SK-N-SH (cell line): ENCODE measurements at regions not wholly inside any gene's neighbourhood (a gene's known extent, or its start where the extent isn't known, plus 50 kb on each side); places are given as distances from the start of the nearest gene placed in this dataset.

Experiments used
- FOSL2 ChIP-seq: IDR thresholded peaks from 2 replicates; pipeline ENCODE4 v1.4.0; 2012; ENCODE audit warnings: low read depth, mild to moderate bottlenecking, moderate library complexity, borderline replicate concordance
- FOXM1 ChIP-seq: IDR thresholded peaks from 2 replicates; pipeline ENCODE4 v1.4.0; 2012; ENCODE audit warnings: low read depth, mild to moderate bottlenecking
- GABPA ChIP-seq: IDR thresholded peaks from 2 replicates; pipeline ENCODE4 v1.4.0; 2012; ENCODE audit warnings: low read depth, mild to moderate bottlenecking
- MXI1 ChIP-seq: IDR thresholded peaks from 2 replicates; pipeline ENCODE4 v1.6.1; 2012; ENCODE audit warnings: mild to moderate bottlenecking, low read depth, low read length, improper control_type of control experiment
- PBX3 ChIP-seq: IDR thresholded peaks from 2 replicates; pipeline ENCODE4; 2012
- POLR2AphosphoS5 ChIP-seq: IDR thresholded peaks from 2 replicates; pipeline ENCODE4 v1.6.1; 2012; ENCODE audit warnings: low read depth, low read length
- RCOR1 ChIP-seq: fragments of 150-350 bp; IDR thresholded peaks from 2 replicates; pipeline ENCODE4 v1.6.1; 2017; ENCODE audit warnings: antibody characterized with exemption, low read length
- TAF1 ChIP-seq: IDR thresholded peaks from 2 replicates; pipeline ENCODE4 v1.6.1; 2012; ENCODE audit warnings: low read depth, mild to moderate bottlenecking, low read length, moderate library complexity, borderline replicate concordance
- TEAD4 ChIP-seq: IDR thresholded peaks from 2 replicates; pipeline ENCODE4 v1.4.0; 2012; ENCODE audit warnings: mild to moderate bottlenecking, borderline replicate concordance; ENCODE audit not compliant: insufficient read depth
- TF ChIP-seq, protein P1 (sequence below): fragments of 200-600 bp; sonication (generic); IDR thresholded peaks from 2 replicates; pipeline ENCODE4 v1.6.1; 2017; ENCODE audit warnings: antibody characterized with exemption, mild to moderate bottlenecking, moderate library complexity
- TF ChIP-seq, protein P2 (sequence below): fragments of 150-350 bp; IDR thresholded peaks from 2 replicates; pipeline ENCODE4 v1.6.1; 2017; ENCODE audit warnings: antibody characterized with exemption, low read length, low read depth, borderline replicate concordance

- TF ChIP-seq PBX3 = no peak
- TF ChIP-seq, protein P1, sequence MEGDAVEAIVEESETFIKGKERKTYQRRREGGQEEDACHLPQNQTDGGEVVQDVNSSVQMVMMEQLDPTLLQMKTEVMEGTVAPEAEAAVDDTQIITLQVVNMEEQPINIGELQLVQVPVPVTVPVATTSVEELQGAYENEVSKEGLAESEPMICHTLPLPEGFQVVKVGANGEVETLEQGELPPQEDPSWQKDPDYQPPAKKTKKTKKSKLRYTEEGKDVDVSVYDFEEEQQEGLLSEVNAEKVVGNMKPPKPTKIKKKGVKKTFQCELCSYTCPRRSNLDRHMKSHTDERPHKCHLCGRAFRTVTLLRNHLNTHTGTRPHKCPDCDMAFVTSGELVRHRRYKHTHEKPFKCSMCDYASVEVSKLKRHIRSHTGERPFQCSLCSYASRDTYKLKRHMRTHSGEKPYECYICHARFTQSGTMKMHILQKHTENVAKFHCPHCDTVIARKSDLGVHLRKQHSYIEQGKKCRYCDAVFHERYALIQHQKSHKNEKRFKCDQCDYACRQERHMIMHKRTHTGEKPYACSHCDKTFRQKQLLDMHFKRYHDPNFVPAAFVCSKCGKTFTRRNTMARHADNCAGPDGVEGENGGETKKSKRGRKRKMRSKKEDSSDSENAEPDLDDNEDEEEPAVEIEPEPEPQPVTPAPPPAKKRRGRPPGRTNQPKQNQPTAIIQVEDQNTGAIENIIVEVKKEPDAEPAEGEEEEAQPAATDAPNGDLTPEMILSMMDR = no peak
- TF ChIP-seq POLR2AphosphoS5 = no peak
- no peak for TF ChIP-seq FOXM1
- TF ChIP-seq, protein P2, sequence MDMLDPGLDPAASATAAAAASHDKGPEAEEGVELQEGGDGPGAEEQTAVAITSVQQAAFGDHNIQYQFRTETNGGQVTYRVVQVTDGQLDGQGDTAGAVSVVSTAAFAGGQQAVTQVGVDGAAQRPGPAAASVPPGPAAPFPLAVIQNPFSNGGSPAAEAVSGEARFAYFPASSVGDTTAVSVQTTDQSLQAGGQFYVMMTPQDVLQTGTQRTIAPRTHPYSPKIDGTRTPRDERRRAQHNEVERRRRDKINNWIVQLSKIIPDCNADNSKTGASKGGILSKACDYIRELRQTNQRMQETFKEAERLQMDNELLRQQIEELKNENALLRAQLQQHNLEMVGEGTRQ = no peak
- no peak for TF ChIP-seq FOSL2
- TF ChIP-seq TAF1 = no peak
- no peak for TF ChIP-seq GABPA
- no peak for TF ChIP-seq RCOR1
- TF ChIP-seq TEAD4 = no peak
- no peak for TF ChIP-seq MXI1
Observed at GRCh38 chr2:239598011-239598731, 197.4 kb upstream of the HDAC4 start.
